GM23338 (cell line): ENCODE measurements at regions not wholly inside any gene's neighbourhood (a gene's known extent, or its start where the extent isn't known, plus 50 kb on each side); places are given as distances from the start of the nearest gene placed in this dataset.

Source experiments
- ATAC-seq: fragments of 200-7000 bp; cut with Tn5 transposase; 3 replicates; pipeline ENCODE4 v1.9.1; 2020
- DNase-seq: peaks from one replicate; pipeline ENCODE4 v3.0.0-alpha.2; 2015; ENCODE audit warnings: low spot score
- H2AFZ ChIP-seq: fragments of 200-600 bp; sonication (generic); 2 replicates; pipeline ENCODE4 v1.8.0; 2016; ENCODE audit warnings: antibody characterized with exemption, mild to moderate bottlenecking, moderate library complexity
- H3F3A ChIP-seq: fragments of 200-600 bp; sonication (generic); replicated peaks from 2 replicates; pipeline ENCODE4 v1.8.0; 2017; ENCODE audit warnings: antibody characterized with exemption, mixed run types, low read depth
- H3K27ac ChIP-seq: fragments of 200-600 bp; sonication (generic); 2 replicates; pipeline ENCODE4 v1.6.1; 2016; ENCODE audit warnings: low read depth
- H3K27me3 ChIP-seq: fragments of 200-600 bp; sonication (generic); 2 replicates; pipeline ENCODE4 v1.8.0; 2016; ENCODE audit warnings: mild to moderate bottlenecking, mixed run types, moderate library complexity; ENCODE audit not compliant: insufficient read depth
- H3K36me3 ChIP-seq: fragments of 200-600 bp; sonication (generic); 2 replicates; pipeline ENCODE4 v1.8.0; 2016; ENCODE audit warnings: mild to moderate bottlenecking; ENCODE audit not compliant: insufficient read depth
- H3K4me1 ChIP-seq: fragments of 200-600 bp; sonication (generic); 2 replicates; pipeline ENCODE4 v1.8.0; 2016; ENCODE audit warnings: mild to moderate bottlenecking, moderate library complexity; ENCODE audit not compliant: insufficient read depth
- H3K4me2 ChIP-seq: fragments of 200-600 bp; sonication (generic); 2 replicates; pipeline ENCODE4 v1.7.1; 2017; ENCODE audit warnings: mixed run types
- H3K4me3 ChIP-seq: fragments of 200-600 bp; sonication (generic); 2 replicates; pipeline ENCODE4 v1.6.1; 2016; ENCODE audit warnings: mixed run types
- H3K79me2 ChIP-seq: fragments of 200-600 bp; sonication (generic); replicated peaks from 2 replicates; pipeline ENCODE4 v1.8.0; 2017; ENCODE audit warnings: mild to moderate bottlenecking; ENCODE audit not compliant: insufficient read depth
- H3K9me2 ChIP-seq: fragments of 200-600 bp; sonication (generic); 2 replicates; pipeline ENCODE4 v1.8.0; 2017; ENCODE audit not compliant: insufficient read depth
- H4K20me1 ChIP-seq: fragments of 200-600 bp; sonication (generic); replicated peaks from 2 replicates; pipeline ENCODE4 v1.8.0; 2017; ENCODE audit warnings: mild to moderate bottlenecking; ENCODE audit not compliant: insufficient read depth
- H3K27ac Mint-ChIP-seq: 2 replicates; pipeline ENCODE4 v1.8.0; 2020; ENCODE audit warnings: inconsistent platforms, mild to moderate bottlenecking, moderate library complexity, mixed read lengths
- H3K27me3 Mint-ChIP-seq: 3 replicates; pipeline ENCODE4 v1.8.0; 2022; ENCODE audit warnings: low read depth, mild to moderate bottlenecking, moderate library complexity, mixed read lengths, inconsistent platforms; ENCODE audit not compliant: insufficient read depth, poor library complexity
- H3K36me3 Mint-ChIP-seq: 3 replicates; pipeline ENCODE4 v1.8.0; 2021; ENCODE audit warnings: low read depth, mild to moderate bottlenecking, inconsistent platforms, moderate library complexity, mixed read lengths
- H3K4me1 Mint-ChIP-seq: 3 replicates; pipeline ENCODE4 v1.8.0; 2020; ENCODE audit warnings: mild to moderate bottlenecking, inconsistent platforms, mixed read lengths
- H3K4me3 Mint-ChIP-seq: 3 replicates; pipeline ENCODE4 v1.8.0; 2021; ENCODE audit warnings: moderate library complexity, mild to moderate bottlenecking, inconsistent platforms, mixed read lengths
- H3K9me3 Mint-ChIP-seq: 3 replicates; pipeline ENCODE4 v1.8.0; 2020; ENCODE audit warnings: moderate library complexity, mild to moderate bottlenecking, inconsistent platforms, mixed read lengths
- CREB1 ChIP-seq: fragments of 250-450 bp; sonication (Bioruptor Pico); IDR thresholded peaks from 2 replicates; pipeline ENCODE4 v1.5.0; 2020; ENCODE audit warnings: low read depth, mild to moderate bottlenecking, moderate library complexity
- ETS1 ChIP-seq: IDR thresholded peaks from 2 replicates; pipeline ENCODE4 v1.6.1; 2016; ENCODE audit warnings: antibody characterized with exemption
- EZH2phosphoT487 ChIP-seq: fragments of 200-600 bp; sonication (generic); IDR thresholded peaks from one replicate; pipeline ENCODE4 v1.8.1; 2018; ENCODE audit warnings: antibody characterized with exemption; ENCODE audit not compliant: unreplicated experiment
- JUNB ChIP-seq: IDR thresholded peaks from one replicate; pipeline ENCODE4 v1.6.1; 2016; ENCODE audit warnings: antibody characterized with exemption; ENCODE audit not compliant: unreplicated experiment
- POLR2AphosphoS5 ChIP-seq: IDR thresholded peaks from 2 replicates; pipeline ENCODE4 v1.6.1; 2016; ENCODE audit warnings: antibody characterized with exemption, low read depth
- STAT1 ChIP-seq: IDR thresholded peaks from one replicate; pipeline ENCODE4 v1.6.1; 2016; ENCODE audit warnings: antibody characterized with exemption; ENCODE audit not compliant: unreplicated experiment
- ZNF114 ChIP-seq: fragments of 250-450 bp; sonication (Bioruptor Pico); IDR thresholded peaks from 2 replicates; pipeline ENCODE4 v1.5.0; 2020; ENCODE audit warnings: mild to moderate bottlenecking, moderate library complexity
- ZNF331 ChIP-seq: fragments of 250-450 bp; sonication (Bioruptor Pico); IDR thresholded peaks from 2 replicates; pipeline ENCODE4 v1.5.0; 2020; ENCODE audit warnings: low read depth, mild to moderate bottlenecking, moderate library complexity
- TF ChIP-seq, protein P1 (sequence below): IDR thresholded peaks from one replicate; pipeline ENCODE4 v1.6.1; 2018; ENCODE audit warnings: antibody characterized with exemption; ENCODE audit not compliant: unreplicated experiment

- Histone ChIP-seq H3K4me1 (0 out of 2 replicates have a peak, but pooled peaks cover 5% of the 10 kb centered on the region), H3F3A (no peaks in the 10 kb centered on the region), H4K20me1 (no peaks in the 10 kb centered on the region), H3K27ac (no peak overlapping the region; the same call in 1 of the 2 replicates), H3K4me2 (no peak overlapping the region), H3K79me2 (no peaks in the 10 kb centered on the region), H3K9me2 (no peaks in the 10 kb centered on the region; the same call in 1 of the 2 replicates), H3K27me3 (no peaks in the 10 kb centered on the region), H3K36me3 (no peaks in the 10 kb centered on the region), H2AFZ (no peak overlapping the region), H3K4me3 (no peak overlapping the region)
- Mint-ChIP-seq H3K9me3 (no peaks in the 10 kb centered on the region), H3K27ac (no peak overlapping the region), H3K36me3 (no peaks in the 10 kb centered on the region), H3K4me3 (no peak overlapping the region), H3K4me1 (peaks cover 13% of the 10 kb centered on the region; the same call in 2 of the 3 replicates), H3K27me3 (peaks cover 7% of the 10 kb centered on the region)
- ATAC-seq, result no peak
- TF ChIP-seq EZH2phosphoT487 (no peak), CREB1 (CRISPR knock-in tag) (no peak), STAT1 (no peak), POLR2AphosphoS5 (no peak), ETS1 (no peak), JUNB (no peak), ZNF114 (no peak), ZNF331 (no peak)
- TF ChIP-seq, protein P1, sequence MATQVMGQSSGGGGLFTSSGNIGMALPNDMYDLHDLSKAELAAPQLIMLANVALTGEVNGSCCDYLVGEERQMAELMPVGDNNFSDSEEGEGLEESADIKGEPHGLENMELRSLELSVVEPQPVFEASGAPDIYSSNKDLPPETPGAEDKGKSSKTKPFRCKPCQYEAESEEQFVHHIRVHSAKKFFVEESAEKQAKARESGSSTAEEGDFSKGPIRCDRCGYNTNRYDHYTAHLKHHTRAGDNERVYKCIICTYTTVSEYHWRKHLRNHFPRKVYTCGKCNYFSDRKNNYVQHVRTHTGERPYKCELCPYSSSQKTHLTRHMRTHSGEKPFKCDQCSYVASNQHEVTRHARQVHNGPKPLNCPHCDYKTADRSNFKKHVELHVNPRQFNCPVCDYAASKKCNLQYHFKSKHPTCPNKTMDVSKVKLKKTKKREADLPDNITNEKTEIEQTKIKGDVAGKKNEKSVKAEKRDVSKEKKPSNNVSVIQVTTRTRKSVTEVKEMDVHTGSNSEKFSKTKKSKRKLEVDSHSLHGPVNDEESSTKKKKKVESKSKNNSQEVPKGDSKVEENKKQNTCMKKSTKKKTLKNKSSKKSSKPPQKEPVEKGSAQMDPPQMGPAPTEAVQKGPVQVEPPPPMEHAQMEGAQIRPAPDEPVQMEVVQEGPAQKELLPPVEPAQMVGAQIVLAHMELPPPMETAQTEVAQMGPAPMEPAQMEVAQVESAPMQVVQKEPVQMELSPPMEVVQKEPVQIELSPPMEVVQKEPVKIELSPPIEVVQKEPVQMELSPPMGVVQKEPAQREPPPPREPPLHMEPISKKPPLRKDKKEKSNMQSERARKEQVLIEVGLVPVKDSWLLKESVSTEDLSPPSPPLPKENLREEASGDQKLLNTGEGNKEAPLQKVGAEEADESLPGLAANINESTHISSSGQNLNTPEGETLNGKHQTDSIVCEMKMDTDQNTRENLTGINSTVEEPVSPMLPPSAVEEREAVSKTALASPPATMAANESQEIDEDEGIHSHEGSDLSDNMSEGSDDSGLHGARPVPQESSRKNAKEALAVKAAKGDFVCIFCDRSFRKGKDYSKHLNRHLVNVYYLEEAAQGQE, result no peak
- no peak for DNase-seq
Observed at GRCh38 chr4:81912376-81913030, 440.8 kb upstream of the RASGEF1B start.

DNA sequence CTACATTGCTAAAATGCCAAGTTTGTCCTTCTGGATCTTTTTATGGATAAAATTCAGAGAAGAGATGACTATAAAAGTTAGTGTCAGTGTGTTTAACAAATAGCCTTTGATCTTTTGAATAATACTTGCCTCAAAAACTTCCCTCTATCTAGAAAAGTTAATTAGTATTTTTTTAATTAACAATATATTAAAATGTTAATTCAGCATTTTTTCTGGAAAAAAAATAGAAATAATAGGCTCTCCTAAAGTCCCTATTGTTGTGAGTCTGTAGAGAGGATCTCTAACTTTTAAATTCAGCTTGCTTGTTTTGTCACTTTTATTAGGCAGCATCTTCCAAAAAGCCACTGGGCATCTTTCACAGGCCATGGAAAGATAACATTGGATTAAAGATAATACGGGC, 435.2 kb upstream of the RASGEF1B start:
- Histone ChIP-seq H3K36me3 (no peaks in the 10 kb centered on the region), H3K79me2 (no peaks in the 10 kb centered on the region), H4K20me1 (no peaks in the 10 kb centered on the region), H3K4me2 (no peak overlapping the region), H3K4me3 (no peak overlapping the region), H3K27ac (no peak overlapping the region), H3K27me3 (no peaks in the 10 kb centered on the region), H2AFZ (no peak overlapping the region), H3K9me2 (no peaks in the 10 kb centered on the region; the same call in 1 of the 2 replicates), H3K4me1 (no peaks in the 10 kb centered on the region), H3F3A (no peaks in the 10 kb centered on the region)
- Mint-ChIP-seq H3K27ac (no peak overlapping the region), H3K4me3 (no peak overlapping the region), H3K9me3 (no peaks in the 10 kb centered on the region), H3K27me3 (no peaks in the 10 kb centered on the region), H3K36me3 (no peaks in the 10 kb centered on the region), H3K4me1 (no peaks in the 10 kb centered on the region)
- no peak for ATAC-seq
- no peak for TF ChIP-seq CREB1 (CRISPR knock-in tag)
- no peak for DNase-seq
